Liver (tissue), 8 donors: ENCODE measurements at regions not wholly inside any gene's neighbourhood (a gene's known extent, or its start where the extent isn't known, plus 50 kb on each side); places are given as distances from the start of the nearest gene placed in this dataset.

ENCODE experiments used
- DNase-seq: peaks from one replicate; pipeline ENCODE4 v3.0.0-alpha.2; 2017; ENCODE audit warnings: low spot score
- H3K27ac ChIP-seq, 2 donors: one replicate each; pipeline ENCODE4 v1.7.0; 2013; ENCODE audit warnings: inconsistent platforms in 2 of 2, low read length in 2 of 2, control low read depth in 1 of 2, low read depth in 1 of 2, mild to moderate bottlenecking in 1 of 2
- H3K27me3 ChIP-seq, 4 donors: one replicate each; pipeline versions ENCODE4 v1.6.1 to v1.7.0; 2013; ENCODE audit warnings: low read length in 3 of 4, inconsistent platforms in 1 of 4, mild to moderate bottlenecking in 1 of 4, moderate library complexity in 1 of 4; ENCODE audit not compliant: control insufficient read depth in 4 of 4, insufficient read depth in 4 of 4
- H3K36me3 ChIP-seq, 4 donors: one replicate each; pipeline versions ENCODE4 v1.6.1 to v1.7.0; 2013; ENCODE audit warnings: low read length in 3 of 4, mild to moderate bottlenecking in 3 of 4, low read depth in 1 of 4, moderate library complexity in 1 of 4; ENCODE audit not compliant: control insufficient read depth in 4 of 4, insufficient read depth in 3 of 4
- H3K4me1 ChIP-seq, 4 donors: one replicate each; pipeline versions ENCODE4 v1.6.1 to v1.7.0; 2013; ENCODE audit warnings: low read length in 3 of 4, mild to moderate bottlenecking in 3 of 4, moderate library complexity in 1 of 4; ENCODE audit not compliant: control insufficient read depth in 4 of 4, insufficient read depth in 4 of 4
- H3K4me3 ChIP-seq, 3 donors: one replicate each; pipeline versions ENCODE4 v1.6.1 to v1.7.0; 2013; ENCODE audit warnings: low read length in 3 of 3, control low read depth in 1 of 3, low read depth in 1 of 3, mild to moderate bottlenecking in 1 of 3
- H3K9ac ChIP-seq, 2 donors: one replicate each; pipeline ENCODE4 v1.7.0; 2013; ENCODE audit warnings: low read length in 2 of 2, mild to moderate bottlenecking in 2 of 2, moderate library complexity in 2 of 2, control low read depth in 1 of 2, low read depth in 1 of 2
- H3K9me3 ChIP-seq, 4 donors: one replicate each; pipeline versions ENCODE4 v1.6.1 to v1.7.0; 2013; ENCODE audit warnings: low read length in 3 of 4; ENCODE audit not compliant: control insufficient read depth in 4 of 4
- CTCF ChIP-seq: fragments of 150-350 bp; IDR thresholded peaks from 2 replicates; pipeline ENCODE4 v1.5.1; 2017; ENCODE audit warnings: improper control_type of control experiment, low read depth, low read length; ENCODE audit not compliant: missing input control
- EGR1 ChIP-seq, 2 donors: IDR thresholded peaks; 2 replicates each; pipeline ENCODE4 v1.6.1; 2016 to 2018; ENCODE audit warnings: antibody characterized with exemption in 2 of 2, low read depth in 2 of 2
- FOXA1 ChIP-seq: IDR thresholded peaks from 2 replicates; pipeline ENCODE4 v1.6.1; 2016; ENCODE audit warnings: antibody characterized with exemption
- FOXA2 ChIP-seq: IDR thresholded peaks from 2 replicates; pipeline ENCODE4 v1.6.1; 2016; ENCODE audit warnings: antibody characterized with exemption
- GABPA ChIP-seq, 2 donors: IDR thresholded peaks in 1 of 2; conservative IDR thresholded peaks in 1 of 2; 2 replicates each; pipeline ENCODE4 v1.6.1; 2016; ENCODE audit warnings: antibody characterized with exemption in 2 of 2, mild to moderate bottlenecking in 1 of 2, moderate library complexity in 1 of 2
- HNF4G ChIP-seq: IDR thresholded peaks from 2 replicates; pipeline ENCODE4 v1.6.1; 2016; ENCODE audit warnings: antibody characterized with exemption
- JUND ChIP-seq, 2 donors: IDR thresholded peaks; 2 replicates each; pipeline ENCODE4 v1.6.1; 2016; ENCODE audit warnings: antibody characterized with exemption in 2 of 2
- MAX ChIP-seq: IDR thresholded peaks from 2 replicates; pipeline ENCODE4 v1.6.1; 2016; ENCODE audit warnings: antibody characterized with exemption
- NR2F2 ChIP-seq: IDR thresholded peaks from 2 replicates; pipeline ENCODE4 v1.6.1; 2016; ENCODE audit warnings: antibody characterized with exemption
- RAD21 ChIP-seq, 2 donors: IDR thresholded peaks; 2 replicates each; pipeline ENCODE4 v1.6.1; 2016; ENCODE audit warnings: antibody characterized with exemption in 2 of 2, mild to moderate bottlenecking in 2 of 2
- REST ChIP-seq: IDR thresholded peaks from 2 replicates; pipeline ENCODE4 v1.6.1; 2016; ENCODE audit warnings: antibody characterized with exemption, mild to moderate bottlenecking
- RXRA ChIP-seq, 2 donors: IDR thresholded peaks; 2 replicates each; pipeline ENCODE4 v1.6.1; 2017 to 2018; ENCODE audit warnings: antibody characterized with exemption in 2 of 2, mild to moderate bottlenecking in 1 of 2
- SP1 ChIP-seq: IDR thresholded peaks from 2 replicates; pipeline ENCODE4 v1.6.1; 2018; ENCODE audit warnings: antibody characterized with exemption, mild to moderate bottlenecking
- TAF1 ChIP-seq: conservative IDR thresholded peaks from 2 replicates; pipeline ENCODE4 v1.6.1; 2016; ENCODE audit warnings: antibody characterized with exemption, mild to moderate bottlenecking
- YY1 ChIP-seq: IDR thresholded peaks from 2 replicates; pipeline ENCODE4 v1.6.1; 2016; ENCODE audit warnings: antibody characterized with exemption, mild to moderate bottlenecking
- ZBTB33 ChIP-seq: IDR thresholded peaks from 2 replicates; pipeline ENCODE4 v1.6.1; 2016; ENCODE audit warnings: antibody characterized with exemption
- WGBS: extraction: QIAGEN DNeasy Blood & Tissue Kit; methylation state at CpG from one replicate; pipeline ENCODE4 v1.1.7; 2013; 5-methylcytosine and 5-hydroxymethylcytosine counted together
- donor health status: healthy.
- donor health status: healthy.
- donor health status: healthy.
- donor health status: healthy.
- donor health status: healthy.

GRCh38 chr2:122519366-122519765, 763.9 kb downstream of the TSN start:
- Histone ChIP-seq H3K27ac (no peak overlapping the region), H3K27me3 (peaks cover 0 to 3% (median 0%) of the 10 kb centered on the region in 4 donors), H3K9me3 (no peaks in the 10 kb centered on the region), H3K4me3 (no peak overlapping the region), H3K9ac (no peak overlapping the region), H3K4me1 (no peaks in the 10 kb centered on the region), H3K36me3 (no peaks in the 10 kb centered on the region)
- DNase-seq: no peak
- TF ChIP-seq FOXA1 (no peak), CTCF (peak; percentile 20), RAD21 (IDR thresholded peaks at IDR 0.05) (peak in 1 of 2 donors; percentile 52)
- 89% methylated on average over 4 of the region's 4 CpGs for WGBS

GRCh38 chr2:122519821-122520611, 764.6 kb downstream of the TSN start:
- Histone ChIP-seq H3K4me1 (no peaks in the 10 kb centered on the region), H3K4me3 (no peak overlapping the region), H3K27ac (no peak overlapping the region), H3K9ac (no peak overlapping the region), H3K36me3 (no peaks in the 10 kb centered on the region), H3K27me3 (peaks cover 0 to 3% (median 0%) of the 10 kb centered on the region in 4 donors), H3K9me3 (no peaks in the 10 kb centered on the region)
- WGBS: 81% methylated on average over 4 of the region's 4 CpGs
- no peak for DNase-seq
- TF ChIP-seq MAX: no peak
- TF ChIP-seq RAD21 (IDR thresholded peaks at IDR 0.05): no peak
- no peak for TF ChIP-seq EGR1 (IDR thresholded peaks at IDR 0.05; ENCODE audit: low read depth in 2 of 2)
- no peak for TF ChIP-seq HNF4G

- no peak overlapping the region for H3K9ac ChIP-seq
- H3K27me3 ChIP-seq: peaks cover 0 to 3% (median 0%) of the 10 kb centered on the region in 4 donors
- H3K27ac ChIP-seq: no peak overlapping the region
- 80% methylated on average over 4 of the region's 4 CpGs for WGBS
- H3K4me1 ChIP-seq: no peaks in the 10 kb centered on the region
- H3K4me3 ChIP-seq: no peak overlapping the region
- DNase-seq: no peak
- H3K36me3 ChIP-seq: no peaks in the 10 kb centered on the region
- H3K9me3 ChIP-seq: no peaks in the 10 kb centered on the region
- TF ChIP-seq JUND (IDR thresholded peaks at IDR 0.05) (no peak), MAX (no peak), NR2F2 (no peak), TAF1 (no peak), FOXA1 (no peak), YY1 (no peak), EGR1 (IDR thresholded peaks at IDR 0.05; ENCODE audit: low read depth in 2 of 2) (no peak), REST (no peak), SP1 (no peak), CTCF (no peak), RXRA (IDR thresholded peaks at IDR 0.05) (no peak), FOXA2 (no peak), HNF4G (no peak), GABPA (IDR thresholded peaks at IDR 0.05 in 1 of 2, conservative IDR thresholded peaks at IDR 0.05 in 1 of 2) (no peak), RAD21 (IDR thresholded peaks at IDR 0.05) (no peak), ZBTB33 (no peak)
These were observed 767.7 kb downstream of the TSN start for GRCh38 chr2:122523143-122523542.
